ENCODE measurements at regions not wholly inside any gene's neighbourhood (a gene's known extent, or its start where the extent isn't known, plus 50 kb on each side); places are given as distances from the start of the nearest gene placed in this dataset.

- TF ChIP-seq POLR2AphosphoS5 (IDR thresholded peaks at IDR 0.05) = no peak
- no peak for TF ChIP-seq CTCF (IDR thresholded peaks at IDR 0.05)
- no peak for TF ChIP-seq POLR2A (IDR thresholded peaks at IDR 0.05)
Measured at GRCh38 chr3:145750657-145751056, 410.3 kb downstream of the PLOD2 start.
